SK-N-SH (cell line): ENCODE measurements at regions not wholly inside any gene's neighbourhood (a gene's known extent, or its start where the extent isn't known, plus 50 kb on each side); places are given as distances from the start of the nearest gene placed in this dataset.

ENCODE experiments used
- CTCF ChIA-PET: fragments of 300-600, 350-600 bp; formaldehyde crosslinking; extraction: SDS; loops from one replicate; lab custom pipeline; 2021; lab: Yijun Ruan, JAX
- POLR2A ChIA-PET: fragments of 350-600 bp; sonication (Branson Sonifier 250); formaldehyde crosslinking; extraction: SDS; loops from one replicate; lab custom pipeline; 2020; ENCODE audit warnings: antibody characterized with exemption, inconsistent platforms; lab: Yijun Ruan, JAX
- DNase-seq: peaks from one replicate; pipeline ENCODE4 v3.0.0; 2012
- H2AFZ ChIP-seq: fragments of 200-600 bp; sonication (generic); 2 replicates; pipeline ENCODE4 v1.8.1; 2016; ENCODE audit warnings: antibody characterized with exemption, mild to moderate bottlenecking, low read depth
- H3F3A ChIP-seq: fragments of 200-600 bp; sonication (generic); replicated peaks from 2 replicates; pipeline ENCODE3; 2016; ENCODE audit warnings: antibody characterized with exemption, mild to moderate bottlenecking; ENCODE audit not compliant: insufficient read depth
- H3K27ac ChIP-seq, 2 experiments: fragments of 200-500 bp in 1 of 2; fragments of 200-600 bp in 1 of 2; sonication (Bioruptor generic) in 1 of 2; sonication (generic), shearing (Covaris generic) in 1 of 2; 2 replicates each; pipeline versions ENCODE4 v1.5.1 to v1.6.1; 2014 to 2016; ENCODE audit warnings: low read depth in 2 of 2, inconsistent platforms in 1 of 2, low read length in 1 of 2, mild to moderate bottlenecking in 1 of 2, mixed read lengths in 1 of 2
- H3K27me3 ChIP-seq: fragments of 200-600 bp; sonication (generic), shearing (Covaris generic); 2 replicates; pipeline ENCODE4 v1.6.1; 2016; ENCODE audit warnings: mixed run types; ENCODE audit not compliant: insufficient read depth
- H3K36me3 ChIP-seq, 2 experiments: fragments of 200-500 bp in 1 of 2; fragments of 200-600 bp in 1 of 2; sonication (Bioruptor generic) in 1 of 2; sonication (generic) in 1 of 2; replicated peaks in 1 of 2; 2 replicates each; pipeline versions ENCODE3 to v1.5.1; 2014 to 2016; ENCODE audit warnings: low read length in 1 of 2, mild to moderate bottlenecking in 1 of 2; ENCODE audit not compliant: insufficient read depth in 2 of 2, control insufficient read depth in 1 of 2
- H3K4me1 ChIP-seq, 2 experiments: fragments of 200-500 bp in 1 of 2; fragments of 200-600 bp in 1 of 2; sonication (Bioruptor generic) in 1 of 2; sonication (generic), shearing (Covaris generic) in 1 of 2; 2 replicates each; pipeline versions ENCODE4 v1.5.1 to v1.6.1; 2014 to 2016; ENCODE audit warnings: low read depth in 1 of 2, low read length in 1 of 2, mixed run types in 1 of 2; ENCODE audit not compliant: insufficient read depth in 2 of 2, control insufficient read depth in 1 of 2
- H3K4me2 ChIP-seq: fragments of 200-600 bp; sonication (generic), shearing (Covaris generic); 2 replicates; pipeline ENCODE4 v1.6.1; 2017; ENCODE audit warnings: mixed run types
- H3K4me3 ChIP-seq, 2 experiments: fragments of 200-500 bp in 1 of 2; fragments of 200-600 bp in 1 of 2; sonication (Bioruptor generic) in 1 of 2; sonication (generic), shearing (Covaris generic) in 1 of 2; 2 replicates each; pipeline versions ENCODE4 v1.5.1 to v1.8.1; 2014 to 2016; ENCODE audit warnings: low read depth in 2 of 2, inconsistent platforms in 1 of 2, low read length in 1 of 2, mild to moderate bottlenecking in 1 of 2, mixed read lengths in 1 of 2, moderate library complexity in 1 of 2
- H3K79me2 ChIP-seq: fragments of 200-600 bp; sonication (generic); 2 replicates; pipeline ENCODE4 v1.8.1; 2017; ENCODE audit warnings: mild to moderate bottlenecking; ENCODE audit not compliant: insufficient read depth
- H3K9ac ChIP-seq: fragments of 200-600 bp; sonication (generic); 2 replicates; pipeline ENCODE4 v1.6.1; 2017; ENCODE audit warnings: mixed run types
- H3K9me2 ChIP-seq: fragments of 200-600 bp; sonication (generic); 2 replicates; pipeline ENCODE4 v1.6.1; 2017; ENCODE audit warnings: mixed run types
- H3K9me3 ChIP-seq: fragments of 200-600 bp; sonication (generic); 2 replicates; pipeline ENCODE4 v1.6.1; 2017; ENCODE audit warnings: mixed run types, mild to moderate bottlenecking, moderate library complexity
- H4K20me1 ChIP-seq: fragments of 200-600 bp; sonication (generic); 2 replicates; pipeline ENCODE4 v1.6.1; 2017; ENCODE audit warnings: mild to moderate bottlenecking, mixed run types; ENCODE audit not compliant: insufficient read depth
- CHD2 ChIP-seq: fragments of 150-350 bp; IDR thresholded peaks from 2 replicates; pipeline ENCODE4 v1.6.1; 2018; ENCODE audit warnings: low read length; ENCODE audit not compliant: partially characterized antibody
- CTCF ChIP-seq: fragments of 200-600 bp; sonication (generic); IDR thresholded peaks from 2 replicates; pipeline ENCODE4 v1.6.1; 2017; ENCODE audit warnings: antibody characterized with exemption, mild to moderate bottlenecking, moderate library complexity
- EP300 ChIP-seq, 2 experiments: IDR thresholded peaks; 2 replicates each; pipeline versions ENCODE4 v1.4.0 to v1.6.1; 2012; ENCODE audit warnings: borderline replicate concordance in 1 of 2, low read depth in 1 of 2, low read length in 1 of 2
- GABPA ChIP-seq: IDR thresholded peaks from 2 replicates; pipeline ENCODE4 v1.4.0; 2012; ENCODE audit warnings: low read depth, mild to moderate bottlenecking
- IRF3 ChIP-seq: fragments of 150-350 bp; IDR thresholded peaks from 2 replicates; pipeline ENCODE4 v1.6.1; 2016; ENCODE audit warnings: mild to moderate bottlenecking, low read depth, low read length
- JUND ChIP-seq: IDR thresholded peaks from 2 replicates; pipeline ENCODE4 v1.4.0; 2012
- MAX ChIP-seq: IDR thresholded peaks from 2 replicates; pipeline ENCODE4 v1.4.0; 2012; ENCODE audit warnings: low read depth
- NFIC ChIP-seq: IDR thresholded peaks from 2 replicates; pipeline ENCODE4 v1.4.0; 2012; ENCODE audit warnings: borderline replicate concordance
- POLR2AphosphoS5 ChIP-seq: IDR thresholded peaks from 2 replicates; pipeline ENCODE4 v1.6.1; 2012; ENCODE audit warnings: low read depth, low read length
- REST ChIP-seq: IDR thresholded peaks from 2 replicates; pipeline ENCODE4 v1.6.1; 2012; ENCODE audit warnings: mild to moderate bottlenecking, low read depth, low read length, moderate library complexity
- RFX5 ChIP-seq: IDR thresholded peaks from 2 replicates; pipeline ENCODE4 v1.6.1; 2012; ENCODE audit warnings: mild to moderate bottlenecking, improper control_type of control experiment, low read length
- RXRA ChIP-seq: IDR thresholded peaks from 2 replicates; pipeline ENCODE4 v1.4.0; 2012; ENCODE audit warnings: low read depth, mild to moderate bottlenecking, borderline replicate concordance
- TCF12 ChIP-seq: IDR thresholded peaks from 2 replicates; pipeline ENCODE4 v1.4.0; 2012
- USF2 ChIP-seq: fragments of 150-350 bp; IDR thresholded peaks from 2 replicates; pipeline ENCODE4 v1.6.1; 2017; ENCODE audit warnings: antibody characterized with exemption, low read length, low read depth, borderline replicate concordance
- YY1 ChIP-seq: IDR thresholded peaks from 2 replicates; pipeline ENCODE4 v1.4.0; 2012; ENCODE audit warnings: low read depth, mild to moderate bottlenecking
- ZBTB33 ChIP-seq: IDR thresholded peaks from 2 replicates; pipeline ENCODE4 v1.4.0; 2012; ENCODE audit warnings: low read depth, borderline replicate concordance
- WGBS: methylation state at CpG from one replicate; pipeline ENCODE4 v1.1.6; 2017; ENCODE audit warnings: low lambda C conversion rate; 5-methylcytosine and 5-hydroxymethylcytosine counted together

GRCh38 chr4:29756966-29757365 lies 963.2 kb upstream of the PCDH7 start:
- Histone ChIP-seq H3K36me3 (no peaks in the 10 kb centered on the region), H3K9me3 (no peaks in the 10 kb centered on the region), H3K4me2 (no peak overlapping the region), H2AFZ (no peak overlapping the region), H3K27me3 (no peaks in the 10 kb centered on the region), H3K9ac (no peak overlapping the region), H4K20me1 (no peaks in the 10 kb centered on the region), H3K9me2 (no peaks in the 10 kb centered on the region; the same call in 1 of the 2 replicates), H3K27ac (no peak overlapping the region), H3K79me2 (no peaks in the 10 kb centered on the region), H3K4me1 (no peaks in the 10 kb centered on the region), H3F3A (no peaks in the 10 kb centered on the region), H3K4me3 (no peak overlapping the region)
- CTCF ChIA-PET, result no interaction called here
- TF ChIP-seq CTCF, result no peak
- TF ChIP-seq USF2, result no peak
- no peak for TF ChIP-seq RFX5
- TF ChIP-seq RXRA, result no peak
- TF ChIP-seq TCF12, result no peak
- TF ChIP-seq REST, result no peak
- no peak for TF ChIP-seq CHD2
- no peak for DNase-seq
- POLR2A ChIA-PET, result no interaction called here
- WGBS, result 0% methylated on average over 3 of the region's 3 CpGs

- WGBS, result 2% methylated on average over 2 of the region's 2 CpGs
- no peak overlapping the region for H3K9ac ChIP-seq
- no peak overlapping the region for H3K4me3 ChIP-seq
- no peaks in the 10 kb centered on the region for H3F3A ChIP-seq
- no peaks in the 10 kb centered on the region for H3K9me2 ChIP-seq
- ChIA-PET CTCF (no interaction called here), POLR2A (no interaction called here)
- no peaks in the 10 kb centered on the region for H3K36me3 ChIP-seq
- no peak overlapping the region for H3K27ac ChIP-seq
- DNase-seq, result no peak
- H3K4me1 ChIP-seq, result no peaks in the 10 kb centered on the region
- no peak overlapping the region for H3K4me2 ChIP-seq
- 0 out of 2 replicates have a peak overlapping the region, but pooled peaks have one; percentile 16 for H2AFZ ChIP-seq
- H3K9me3 ChIP-seq, result no peaks in the 10 kb centered on the region
- no peaks in the 10 kb centered on the region for H3K79me2 ChIP-seq
- H4K20me1 ChIP-seq, result no peaks in the 10 kb centered on the region
- H3K27me3 ChIP-seq, result no peaks in the 10 kb centered on the region
- TF ChIP-seq ZBTB33, result no peak
- no peak for TF ChIP-seq RFX5
- no peak for TF ChIP-seq IRF3
- TF ChIP-seq CTCF, result no peak
- no peak for TF ChIP-seq EP300 (IDR thresholded peaks at IDR 0.05; ENCODE audit: borderline replicate concordance in 1 of 2, low read depth in 1 of 2, low read length in 1 of 2)
- TF ChIP-seq GABPA, result no peak
- TF ChIP-seq POLR2AphosphoS5, result no peak
- TF ChIP-seq YY1, result no peak
- TF ChIP-seq NFIC, result no peak
- no peak for TF ChIP-seq JUND
- TF ChIP-seq MAX, result no peak
Observed at GRCh38 chr4:29762151-29762550, 958.0 kb upstream of the PCDH7 start.
